ENCODE measurements at regions not wholly inside any gene's neighbourhood (a gene's known extent, or its start where the extent isn't known, plus 50 kb on each side); places are given as distances from the start of the nearest gene placed in this dataset.
"Not testable (repeated sequence)": the region's sequence is repeated elsewhere in the genome, so short reads cannot be mapped to it uniquely, and the experiment has no call there.

GRCh38 chr7:32212321-32212720 is 142.1 kb upstream of the PDE1C start:
- no peaks in the 10 kb centered on the region for H4K20me1 ChIP-seq (ENCODE audit: insufficient read depth, low read length)
- intact Hi-C loops (cut with micrococcal nuclease; ENCODE audit: unreplicated experiment): loop anchor here (5.0 kb wide), 1 partner anchor 135 kb away; no protein-coding TSS in a partner anchor
- no peaks in the 10 kb centered on the region for H3K9me3 ChIP-seq (ENCODE audit: low read length)
- no peak for TF ChIP-seq EZH2phosphoT487 (IDR thresholded peaks at IDR 0.05; ENCODE audit: borderline replicate concordance, low read depth, low read length)
- TF ChIP-seq CTCF (conservative IDR thresholded peaks at IDR 0.05; ENCODE audit: low read length): no peak
- H3K79me2 ChIP-seq (ENCODE audit: insufficient read depth, low read depth, low read length): no peaks in the 10 kb centered on the region
- H3K27ac ChIP-seq (ENCODE audit: low read depth, low read length, poor library complexity, severe bottlenecking): no peak overlapping the region
- no peaks in the 10 kb centered on the region for H3K4me1 ChIP-seq (ENCODE audit: insufficient read depth, low read length, poor library complexity, severe bottlenecking)
- ChIA-PET POLR2A (no interaction called here), CTCF (ENCODE audit: unreplicated experiment) (no interaction called here)
- DNase-seq (ENCODE audit: low spot score): no peak
- no peak overlapping the region for H3K4me3 ChIP-seq (ENCODE audit: low read depth, low read length, poor library complexity, severe bottlenecking)
- BruUV-seq (replicated peaks): no TSS peak
- H3K36me3 ChIP-seq (ENCODE audit: insufficient read depth, low read length): no peaks in the 10 kb centered on the region
- no peak overlapping the region for H2AFZ ChIP-seq (ENCODE audit: low read length)
- no peaks in the 10 kb centered on the region for H3K9me2 ChIP-seq (ENCODE audit: insufficient read depth, low read length)
- H3K4me2 ChIP-seq (ENCODE audit: low read length): no peak overlapping the region

- Histone ChIP-seq H3K27ac (ENCODE audit: low read depth, low read length, poor library complexity, severe bottlenecking) (no peak overlapping the region), H3K9me2 (ENCODE audit: insufficient read depth, low read length) (no peaks in the 10 kb centered on the region), H3K9me3 (ENCODE audit: low read length) (no peaks in the 10 kb centered on the region), H3K4me2 (ENCODE audit: low read length) (no peak overlapping the region), H3K36me3 (ENCODE audit: insufficient read depth, low read length) (no peaks in the 10 kb centered on the region), H3K4me3 (ENCODE audit: low read depth, low read length, poor library complexity, severe bottlenecking) (no peak overlapping the region), H4K20me1 (ENCODE audit: insufficient read depth, low read length) (no peaks in the 10 kb centered on the region), H3K4me1 (ENCODE audit: insufficient read depth, low read length, poor library complexity, severe bottlenecking) (no peaks in the 10 kb centered on the region), H3K79me2 (ENCODE audit: insufficient read depth, low read depth, low read length) (no peaks in the 10 kb centered on the region), H2AFZ (ENCODE audit: low read length) (no peak overlapping the region)
- TF ChIP-seq EZH2phosphoT487 (IDR thresholded peaks at IDR 0.05; ENCODE audit: borderline replicate concordance, low read depth, low read length) (no peak), CTCF (conservative IDR thresholded peaks at IDR 0.05; ENCODE audit: low read length) (no peak)
- ChIA-PET POLR2A (no interaction called here), CTCF (ENCODE audit: unreplicated experiment) (no interaction called here)
- intact Hi-C loops (cut with micrococcal nuclease; ENCODE audit: unreplicated experiment): loop anchor here (10.0 kb wide), 1 partner anchor 462 kb away; no protein-coding TSS in a partner anchor
- no TSS peak for BruUV-seq (replicated peaks)
- DNase-seq (ENCODE audit: low spot score): no peak
Measured at GRCh38 chr7:32206987-32207386, 136.8 kb upstream of the PDE1C start.

GRCh38 chr7:32206488-32206887 is 136.3 kb upstream of the PDE1C start:
- intact Hi-C loops (cut with micrococcal nuclease; ENCODE audit: unreplicated experiment): loop anchor here (10.0 kb wide), 1 partner anchor 462 kb away; no protein-coding TSS in a partner anchor
- no TSS peak for BruUV-seq (replicated peaks)
- Histone ChIP-seq H3K9me3 (ENCODE audit: low read length) (no peaks in the 10 kb centered on the region), H2AFZ (ENCODE audit: low read length) (no peak overlapping the region), H3K9me2 (ENCODE audit: insufficient read depth, low read length) (no peaks in the 10 kb centered on the region), H3K4me3 (ENCODE audit: low read depth, low read length, poor library complexity, severe bottlenecking) (no peak overlapping the region), H3K4me2 (ENCODE audit: low read length) (no peak overlapping the region), H4K20me1 (ENCODE audit: insufficient read depth, low read length) (no peaks in the 10 kb centered on the region), H3K36me3 (ENCODE audit: insufficient read depth, low read length) (no peaks in the 10 kb centered on the region), H3K27ac (ENCODE audit: low read depth, low read length, poor library complexity, severe bottlenecking) (no peak overlapping the region), H3K79me2 (ENCODE audit: insufficient read depth, low read depth, low read length) (no peaks in the 10 kb centered on the region), H3K4me1 (ENCODE audit: insufficient read depth, low read length, poor library complexity, severe bottlenecking) (no peaks in the 10 kb centered on the region)
- ChIA-PET CTCF (ENCODE audit: unreplicated experiment) (no interaction called here), POLR2A (no interaction called here)
- DNase-seq (ENCODE audit: low spot score): no peak
- no peak for TF ChIP-seq EZH2phosphoT487 (IDR thresholded peaks at IDR 0.05; ENCODE audit: borderline replicate concordance, low read depth, low read length)
- TF ChIP-seq CTCF (conservative IDR thresholded peaks at IDR 0.05; ENCODE audit: low read length): no peak

GRCh38 chr7:32205298-32205824 is 135.2 kb upstream of the PDE1C start:
- CTCF ChIA-PET (ENCODE audit: unreplicated experiment); H3K9me3 ChIP-seq (ENCODE audit: low read length); H2AFZ ChIP-seq (ENCODE audit: low read length); BruUV-seq (replicated peaks); H3K4me3 ChIP-seq (ENCODE audit: low read depth, low read length, poor library complexity, severe bottlenecking); POLR2A ChIA-PET; H3K79me2 ChIP-seq (ENCODE audit: insufficient read depth, low read depth, low read length); H3K36me3 ChIP-seq (ENCODE audit: insufficient read depth, low read length); DNase-seq (ENCODE audit: low spot score); H3K27ac ChIP-seq (ENCODE audit: low read depth, low read length, poor library complexity, severe bottlenecking); H3K4me2 ChIP-seq (ENCODE audit: low read length); H3K4me1 ChIP-seq (ENCODE audit: insufficient read depth, low read length, poor library complexity, severe bottlenecking); H3K9me2 ChIP-seq (ENCODE audit: insufficient read depth, low read length); H4K20me1 ChIP-seq (ENCODE audit: insufficient read depth, low read length): not testable (repeated sequence)
- intact Hi-C loops (cut with micrococcal nuclease; ENCODE audit: unreplicated experiment): loop anchor here (10.0 kb wide), 1 partner anchor 461 kb away; no protein-coding TSS in a partner anchor
